ENCODE measurements at regions not wholly inside any gene's neighbourhood (a gene's known extent, or its start where the extent isn't known, plus 50 kb on each side); places are given as distances from the start of the nearest gene placed in this dataset.

GRCh38 chr2:47239119-47239969, 63.0 kb upstream of the CALM2 start:
- Histone ChIP-seq H3K36me3 (ENCODE audit: control insufficient read depth, insufficient read depth, low read length) (no peaks in the 10 kb centered on the region), H3K27me3 (ENCODE audit: control insufficient read depth, insufficient read depth, low read length) (peaks cover 4% of the 10 kb centered on the region), H3K4me3 (ENCODE audit: low read depth, low read length) (no peak overlapping the region)
- CTCF ChIA-PET: interaction anchor here (1.0 kb wide), 1 partner anchor 10 kb away, joined by 3 read pairs; no protein-coding TSS in a partner anchor
- no peak for DNase-seq (ENCODE audit: low read depth)
- TF ChIP-seq CTCF (IDR thresholded peaks at IDR 0.05; ENCODE audit: insufficient read depth, low read depth, low read length): no peak
- POLR2A ChIA-PET: no interaction called here

GRCh38 chr2:47238638-47239037, 62.3 kb upstream of the CALM2 start:
- TF ChIP-seq CTCF (IDR thresholded peaks at IDR 0.05; ENCODE audit: insufficient read depth, low read depth, low read length): no peak
- no peaks in the 10 kb centered on the region for H3K36me3 ChIP-seq (ENCODE audit: control insufficient read depth, insufficient read depth, low read length)
- DNase-seq (ENCODE audit: low read depth): no peak
- ChIA-PET CTCF (no interaction called here), POLR2A (no interaction called here)
- H3K4me3 ChIP-seq (ENCODE audit: low read depth, low read length): no peak overlapping the region
- H3K27me3 ChIP-seq (ENCODE audit: control insufficient read depth, insufficient read depth, low read length): peaks cover 4% of the 10 kb centered on the region; the same call in 1 of the 2 replicates

- no peaks in the 10 kb centered on the region for H3K36me3 ChIP-seq (ENCODE audit: control insufficient read depth, insufficient read depth, low read length)
- H3K4me3 ChIP-seq (ENCODE audit: low read depth, low read length): no peak overlapping the region
- POLR2A ChIA-PET: interaction anchor here (0.7 kb wide), 1 partner anchor 66 kb away, joined by 3 read pairs; no protein-coding TSS in a partner anchor
- CTCF ChIA-PET: no interaction called here
- DNase-seq (ENCODE audit: low read depth): no peak
- TF ChIP-seq CTCF (IDR thresholded peaks at IDR 0.05; ENCODE audit: insufficient read depth, low read depth, low read length): no peak
- H3K27me3 ChIP-seq (ENCODE audit: control insufficient read depth, insufficient read depth, low read length): peaks cover 4% of the 10 kb centered on the region; the same call in 1 of the 2 replicates
Measured at GRCh38 chr2:47237375-47238334, 61.3 kb upstream of the CALM2 start.

GRCh38 chr2:47236503-47237215, 60.3 kb upstream of the CALM2 start:
- POLR2A ChIA-PET: no interaction called here
- no peak for DNase-seq (ENCODE audit: low read depth)

More at GRCh38 chr2:47236503-47237215, 60.3 kb upstream of the CALM2 start:
- CTCF ChIA-PET: interaction anchor here (0.8 to 2.2 kb wide), 3 partner anchors 10 to 65 kb away, joined by 3 to 8 read pairs (median 3); no protein-coding TSS in a partner anchor
- Histone ChIP-seq H3K36me3 (ENCODE audit: control insufficient read depth, insufficient read depth, low read length) (no peaks in the 10 kb centered on the region), H3K4me3 (ENCODE audit: low read depth, low read length) (no peak overlapping the region), H3K27me3 (ENCODE audit: control insufficient read depth, insufficient read depth, low read length) (peaks cover 4% of the 10 kb centered on the region; the same call in 1 of the 2 replicates)
- no peak for TF ChIP-seq CTCF (IDR thresholded peaks at IDR 0.05; ENCODE audit: insufficient read depth, low read depth, low read length)

Measured in BJ (cell line).